Activated T-cell treated with anti-CD3 and anti-CD28 coated beads for 4 hours (primary cell): ENCODE measurements at regions not wholly inside any gene's neighbourhood (a gene's known extent, or its start where the extent isn't known, plus 50 kb on each side); places are given as distances from the start of the nearest gene placed in this dataset.
"Not testable (repeated sequence)": the region's sequence is repeated elsewhere in the genome, so short reads cannot be mapped to it uniquely, and the experiment has no call there.

Source experiments
- DNase-seq: peaks from one replicate; pipeline ENCODE4 v3.0.0-alpha.2; 2020

- DNase-seq = no peak
Observed at GRCh38 chrX:128754130-128754529, 701.9 kb upstream of the ACTRT1 start.

- DNase-seq = no peak
Observed at GRCh38 chrX:128739539-128739938, 687.3 kb upstream of the ACTRT1 start.

DNA sequence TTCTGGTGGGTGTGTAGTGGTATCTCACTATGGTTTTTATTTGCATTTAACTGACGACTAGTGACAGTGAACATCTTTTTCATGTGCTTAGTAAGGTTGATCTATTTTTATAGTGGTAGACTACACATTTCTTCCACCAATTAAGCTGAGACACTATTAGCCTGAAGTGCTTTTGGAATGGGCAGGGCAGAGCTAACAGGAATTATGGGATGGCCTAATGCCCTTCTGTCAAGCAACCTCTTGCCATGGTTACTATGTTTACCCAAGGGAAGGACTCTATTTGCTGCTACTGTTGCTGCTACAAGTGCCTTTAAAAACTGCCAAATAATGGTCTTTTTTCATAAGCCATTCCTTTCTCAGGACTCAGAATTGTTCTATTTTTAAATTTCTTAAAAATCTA lies 676.7 kb upstream of the ACTRT1 start:
- DNase-seq = no peak

GRCh38 chrX:128717635-128718578 lies 665.7 kb upstream of the ACTRT1 start:
- DNase-seq = no peak

DNA sequence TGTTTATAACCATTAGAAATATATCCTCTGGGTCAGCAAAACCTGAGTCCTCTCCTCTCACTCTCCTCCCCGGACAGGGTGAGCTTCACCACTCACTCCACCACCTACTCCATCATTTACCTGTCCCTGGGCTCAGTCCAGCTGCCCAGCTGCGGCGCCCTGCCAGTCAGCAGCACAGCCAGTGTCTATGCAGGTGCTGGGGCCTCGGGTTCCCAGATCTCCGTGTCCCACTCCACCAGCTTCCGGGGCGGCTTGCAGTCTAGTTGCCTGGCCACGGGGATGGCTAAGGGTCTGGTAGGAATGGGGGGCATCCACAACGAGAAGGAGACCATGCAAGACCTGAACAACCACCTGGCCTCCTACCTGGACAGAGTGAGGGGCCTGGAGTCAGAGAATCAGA lies 662.2 kb upstream of the ACTRT1 start:
- no peak for DNase-seq

DNA sequence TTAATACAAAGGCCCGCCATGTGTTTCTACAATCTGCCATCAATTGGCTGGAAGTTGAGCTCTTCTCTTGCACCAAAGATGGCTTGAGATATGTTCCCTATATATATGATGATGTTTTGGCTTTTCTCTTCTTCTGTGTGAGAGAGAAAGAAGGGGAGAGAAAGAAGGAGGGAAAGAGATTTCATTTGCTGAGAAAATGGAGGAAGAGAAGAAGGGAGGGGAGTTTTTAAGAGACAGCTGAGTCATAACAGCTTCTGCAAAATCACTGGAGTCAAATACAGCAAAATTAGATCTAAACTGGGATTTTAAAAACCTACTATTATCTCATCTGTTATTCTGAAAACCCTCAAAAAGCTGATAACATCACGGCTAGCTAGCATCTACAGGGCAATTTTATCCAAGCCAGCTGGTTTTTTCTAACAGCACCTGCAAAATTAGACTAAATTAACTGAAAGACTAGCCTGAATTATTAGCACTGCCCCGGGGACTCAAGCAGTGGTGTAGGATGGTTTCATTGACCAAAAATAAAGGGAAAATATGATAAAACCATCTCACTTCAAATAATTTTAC lies 647.6 kb upstream of the ACTRT1 start:
- DNase-seq = no peak

DNA sequence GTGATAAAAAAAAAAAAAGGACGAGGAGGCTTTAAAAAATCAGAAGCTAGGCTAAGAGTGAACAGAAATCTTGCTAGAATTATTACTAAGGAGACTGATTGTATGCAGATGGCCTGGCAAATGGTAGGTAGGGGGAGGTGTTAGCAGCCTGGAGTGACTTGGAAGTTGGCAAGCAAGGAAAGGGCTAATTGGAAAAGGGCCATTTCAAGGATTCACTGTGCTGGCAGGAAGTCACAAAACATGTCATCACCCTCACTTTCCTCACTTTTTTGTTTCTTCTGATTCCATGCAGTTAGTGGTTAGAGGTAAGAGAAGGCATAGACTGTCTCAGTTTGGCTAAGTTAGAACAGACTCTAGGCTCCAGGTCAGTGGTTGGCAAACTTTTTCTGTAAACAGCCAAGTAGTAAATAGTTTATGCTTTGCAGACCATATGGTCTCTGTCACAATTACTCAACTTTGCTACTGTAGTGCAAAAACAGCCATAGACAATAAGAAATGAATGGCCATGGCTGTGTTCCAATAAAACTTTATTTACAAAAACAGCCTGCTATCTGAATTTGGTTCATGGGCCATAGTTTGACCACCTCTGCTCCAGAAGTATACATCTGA lies 646.5 kb upstream of the ACTRT1 start:
- no peak for DNase-seq

- no peak for DNase-seq
Observed at GRCh38 chrX:128691872-128692271, 639.7 kb upstream of the ACTRT1 start.

- DNase-seq = no peak
Observed at GRCh38 chrX:128685387-128685786, 633.2 kb upstream of the ACTRT1 start.

- DNase-seq = no peak
Observed at GRCh38 chrX:128676651-128677050, 624.4 kb upstream of the ACTRT1 start.

DNA sequence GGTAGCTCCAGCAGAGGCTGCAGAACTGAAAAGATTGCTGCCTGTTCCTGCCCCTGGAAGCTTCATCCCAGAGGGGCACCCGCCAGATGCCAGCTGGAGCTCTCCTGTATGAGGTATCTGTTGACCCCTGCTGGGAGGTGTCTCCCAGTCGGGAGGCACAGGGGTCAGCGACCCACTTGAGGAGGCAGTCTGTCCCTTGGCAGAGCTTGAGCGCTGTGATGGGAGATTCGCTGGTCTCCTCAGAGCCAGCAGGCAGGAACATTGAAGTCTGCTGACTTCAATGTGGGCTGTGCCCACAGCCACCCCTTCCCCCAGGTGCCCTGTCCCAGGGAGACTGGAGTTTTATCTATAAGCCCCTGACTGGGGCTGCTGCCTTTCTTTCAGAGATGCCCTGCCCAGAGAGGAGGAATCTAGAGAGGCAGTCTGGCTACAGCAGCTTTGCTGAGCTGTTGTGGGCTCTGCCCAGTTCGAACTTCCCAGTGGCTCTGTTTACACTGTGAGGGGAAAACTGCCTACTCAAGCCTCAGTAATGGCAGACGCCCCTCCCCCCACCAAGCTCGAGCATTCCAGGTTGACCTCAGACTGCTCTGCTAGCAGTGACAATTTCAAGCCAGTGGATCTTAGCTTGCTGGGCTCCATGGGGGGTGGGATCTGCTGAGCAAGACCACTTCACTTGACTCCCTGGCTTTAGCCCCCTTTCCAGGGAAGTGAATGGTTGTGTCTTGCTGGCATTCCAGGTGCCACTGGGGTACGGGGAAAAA lies 622.3 kb upstream of the ACTRT1 start:
- not testable (repeated sequence) for DNase-seq

- DNase-seq = no peak
Observed at GRCh38 chrX:128664211-128664610, 612.0 kb upstream of the ACTRT1 start.

DNA sequence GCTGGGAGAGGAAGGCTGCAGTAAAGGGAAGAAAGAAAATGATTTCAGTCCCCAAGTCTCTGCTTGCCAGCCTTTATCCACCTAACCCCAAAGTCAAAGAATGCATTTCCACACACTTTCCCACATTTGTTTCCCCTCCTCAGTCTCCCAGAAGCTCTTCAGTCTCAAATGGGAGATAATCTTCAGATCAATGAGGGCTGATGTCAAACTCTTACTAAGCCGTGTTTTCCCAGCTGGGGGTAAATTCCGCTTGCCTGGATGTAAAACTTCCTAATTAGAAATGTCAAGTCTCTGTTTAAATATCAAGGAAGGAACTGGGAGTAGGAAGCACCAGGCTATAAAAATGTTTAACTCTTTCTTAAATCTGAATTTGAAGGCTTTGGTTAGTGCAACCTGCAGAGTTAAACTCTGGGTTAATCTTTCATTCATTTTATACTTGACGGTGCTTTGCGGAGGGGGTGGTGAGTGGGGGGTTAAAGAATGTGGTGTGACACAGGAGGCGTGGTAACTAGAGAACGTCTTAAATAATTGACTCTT lies 601.4 kb upstream of the ACTRT1 start:
- DNase-seq = no peak

DNA sequence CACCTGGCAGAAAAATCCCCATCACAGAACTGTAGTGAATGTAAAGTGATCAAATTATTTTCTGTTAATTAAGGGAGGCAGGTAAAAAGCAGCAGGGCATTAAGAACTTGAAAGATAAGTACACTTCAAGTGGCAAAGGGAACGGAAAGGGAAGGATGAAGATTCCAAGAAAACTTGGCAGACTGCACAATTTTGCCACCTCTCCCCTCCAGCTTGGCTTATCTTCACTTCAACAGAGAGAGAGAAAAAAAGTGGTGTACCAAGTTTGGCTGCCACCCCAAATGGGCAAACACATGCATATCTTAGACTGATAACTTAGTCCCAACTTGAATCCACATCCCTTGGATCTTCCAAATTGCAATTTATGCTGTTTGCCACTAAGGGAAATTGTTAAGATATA lies 598.1 kb upstream of the ACTRT1 start:
- no peak for DNase-seq

GRCh38 chrX:128634754-128635153 lies 582.6 kb upstream of the ACTRT1 start:
- DNase-seq = no peak

- DNase-seq = no peak
Observed at GRCh38 chrX:128623361-128623760, 571.2 kb upstream of the ACTRT1 start.

DNA sequence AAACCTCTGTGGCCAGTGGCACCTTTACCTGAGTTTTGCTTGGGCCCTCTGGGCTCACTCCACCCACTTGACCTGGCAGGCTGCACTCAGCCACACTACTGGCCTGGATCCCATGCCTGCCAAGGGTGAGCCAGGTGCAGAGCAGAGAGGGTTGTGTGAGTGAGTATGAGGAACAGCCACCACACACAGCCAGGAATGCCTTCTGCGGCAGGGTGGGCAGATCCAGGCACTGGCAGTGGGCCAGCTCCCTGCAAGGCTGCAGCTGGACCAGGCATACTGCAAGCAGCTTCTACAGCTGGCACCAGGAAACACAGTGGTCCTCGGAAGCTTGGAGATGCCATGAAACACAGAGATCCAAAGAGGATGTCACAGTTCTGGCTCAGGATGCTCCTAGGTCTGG lies 570.1 kb upstream of the ACTRT1 start:
- no peak for DNase-seq

- DNase-seq = no peak
Observed at GRCh38 chrX:128619490-128619889, 567.3 kb upstream of the ACTRT1 start.

DNA sequence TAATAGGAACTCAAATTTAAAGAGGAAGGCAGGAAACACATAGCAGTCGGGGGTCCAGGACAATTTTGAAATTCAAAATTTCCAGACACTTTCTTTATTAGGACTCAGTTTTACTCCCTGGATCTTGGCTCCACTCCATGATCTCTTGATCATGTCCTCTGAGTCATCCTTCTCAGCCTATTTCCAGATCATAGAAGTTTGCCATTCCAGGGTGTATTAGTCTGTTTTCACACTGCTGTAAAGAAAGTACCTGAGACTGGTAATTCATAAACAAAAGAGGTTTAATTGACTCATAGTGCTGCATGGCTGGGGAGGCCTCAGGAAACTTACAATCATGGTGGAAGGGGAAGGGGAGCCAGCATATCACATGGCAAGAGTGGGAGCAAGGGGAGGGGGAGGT lies 564.7 kb upstream of the ACTRT1 start:
- DNase-seq = no peak

GRCh38 chrX:128606817-128607216 lies 554.6 kb upstream of the ACTRT1 start:
- DNase-seq = not testable (repeated sequence)

- DNase-seq = not testable (repeated sequence)
Observed at GRCh38 chrX:128606357-128606756, 554.2 kb upstream of the ACTRT1 start.

DNA sequence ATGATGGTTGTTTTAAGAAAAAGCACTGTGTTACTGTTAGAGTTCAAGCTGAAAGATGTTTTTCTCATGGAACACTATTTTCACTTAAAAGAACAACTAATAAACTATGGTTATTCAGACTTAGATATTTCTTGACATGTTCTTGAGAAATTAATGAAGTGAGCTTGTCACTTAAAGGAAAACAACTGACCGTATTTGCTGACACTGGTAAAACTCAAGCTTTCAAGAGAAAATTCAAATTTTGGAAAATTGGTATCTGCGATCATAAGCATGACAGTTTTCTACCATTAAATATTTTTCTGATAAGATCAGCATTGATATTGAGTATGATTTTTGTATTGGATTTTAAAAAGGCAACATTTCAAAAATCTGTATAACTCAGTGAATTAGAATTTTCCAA lies 549.5 kb upstream of the ACTRT1 start:
- no peak for DNase-seq

GRCh38 chrX:128599632-128600031 lies 547.4 kb upstream of the ACTRT1 start:
- DNase-seq = no peak
